PC-3 (cell line): ENCODE measurements at regions not wholly inside any gene's neighbourhood (a gene's known extent, or its start where the extent isn't known, plus 50 kb on each side); places are given as distances from the start of the nearest gene placed in this dataset.

Experiments used
- ATAC-seq: fragments of 200-7000 bp; cut with Tn5 transposase; 2 replicates; pipeline ENCODE4 v1.9.1; 2020; ENCODE audit warnings: mild to moderate bottlenecking, moderate library complexity
- BruUV-seq: library from RNA; stranded (reverse); fragments of 400-500 nt; replicated peaks from 2 replicates; lab custom pipeline; 2021; lab: Mats Ljungman, UMichigan
- CTCF ChIA-PET: fragments of 300-600 bp; sonication (Branson Sonifier 250); formaldehyde crosslinking; loops from one replicate; lab custom pipeline; 2022; ENCODE audit warnings: antibody characterized with exemption; lab: Charles Lee
- POLR2A ChIA-PET: fragments of 300-600 bp; sonication (Branson Sonifier 250); formaldehyde crosslinking; loops from one replicate; lab custom pipeline; 2022; ENCODE audit warnings: antibody characterized with exemption; ENCODE audit not compliant: unreplicated experiment; lab: Charles Lee
- DNase-seq: peaks from one replicate; pipeline ENCODE4 v3.0.0-alpha.2; 2015
- H2AFZ ChIP-seq: fragments of 300-600 bp; sonication (generic); 2 replicates; pipeline ENCODE4 v1.6.0; 2016; ENCODE audit warnings: antibody characterized with exemption, low read length
- H3F3A ChIP-seq: fragments of 300-600 bp; sonication (generic); one replicate; pipeline ENCODE4 v1.6.0; 2017; ENCODE audit warnings: antibody characterized with exemption, low read length, control low read depth, mild to moderate bottlenecking; ENCODE audit not compliant: unreplicated experiment
- H3K27ac ChIP-seq: fragments of 300-600 bp; sonication (generic); 2 replicates; pipeline ENCODE4 v1.5.1; 2016; ENCODE audit warnings: mild to moderate bottlenecking, low read length
- H3K27me3 ChIP-seq: fragments of 300-600 bp; sonication (generic); 2 replicates; pipeline ENCODE4 v1.6.1; 2016; ENCODE audit warnings: low read length, mixed read lengths
- H3K36me3 ChIP-seq: fragments of 300-600 bp; sonication (generic); 2 replicates; pipeline ENCODE4 v1.6.1; 2016; ENCODE audit warnings: low read depth, mixed run types, low read length, mixed read lengths
- H3K4me1 ChIP-seq: fragments of 300-600 bp; sonication (generic); 2 replicates; pipeline ENCODE4 v1.5.1; 2016; ENCODE audit warnings: low read length; ENCODE audit not compliant: insufficient read depth
- H3K4me2 ChIP-seq: fragments of 300-600 bp; sonication (generic); 2 replicates; pipeline ENCODE4 v1.6.0; 2016; ENCODE audit warnings: low read length
- H3K4me3 ChIP-seq: fragments of 300-600 bp; sonication (generic); 2 replicates; pipeline ENCODE4 v1.5.1; 2016; ENCODE audit warnings: mild to moderate bottlenecking, low read length, mixed read lengths
- H3K79me2 ChIP-seq: fragments of 300-600 bp; sonication (generic); 2 replicates; pipeline ENCODE4 v1.6.1; 2017; ENCODE audit warnings: low read length, mixed read lengths
- H3K9ac ChIP-seq: fragments of 300-600 bp; sonication (generic); 2 replicates; pipeline ENCODE4 v1.6.0; 2016; ENCODE audit warnings: mild to moderate bottlenecking, low read length
- H3K9me2 ChIP-seq: fragments of 300-600 bp; sonication (generic); replicated peaks from 2 replicates; pipeline ENCODE4 v1.6.1; 2016; ENCODE audit warnings: mixed run types, low read length, mixed read lengths
- H3K9me3 ChIP-seq: fragments of 300-600 bp; sonication (generic); 2 replicates; pipeline ENCODE4 v1.6.1; 2016; ENCODE audit warnings: low read length, mixed read lengths
- H4K20me1 ChIP-seq: fragments of 300-600 bp; sonication (generic); 2 replicates; pipeline ENCODE4 v1.6.1; 2016; ENCODE audit warnings: low read length, mixed read lengths
- CTCF ChIP-seq: fragments of 300-600 bp; sonication (generic); conservative IDR thresholded peaks from 2 replicates; pipeline ENCODE4 v1.5.1; 2017; ENCODE audit warnings: antibody characterized with exemption, low read depth, mild to moderate bottlenecking, low read length
- EZH2 ChIP-seq: fragments of 300-600 bp; sonication (generic); IDR thresholded peaks from one replicate; pipeline ENCODE4 v1.6.1; 2017; ENCODE audit warnings: antibody characterized with exemption, mild to moderate bottlenecking, low read length; ENCODE audit not compliant: unreplicated experiment
- EZH2phosphoT487 ChIP-seq: fragments of 300-600 bp; sonication (generic); IDR thresholded peaks from 2 replicates; pipeline ENCODE4 v1.6.1; 2018; ENCODE audit warnings: mild to moderate bottlenecking, antibody characterized with exemption, low read length, borderline replicate concordance
- intact Hi-C: fragments of 100-400 bp; cut with micrococcal nuclease; formaldehyde crosslinking; loops from 2 replicates; pipeline ENCODE4 v1.9.0; 2023

GRCh38 chr5:72028382-72028781 is 78.9 kb upstream of the MAP1B start:
- POLR2A ChIA-PET, result no interaction called here
- BruUV-seq, result no TSS peak
- H3K4me1 ChIP-seq, result no peaks in the 10 kb centered on the region

GRCh38 chr5:72030237-72030636 is 77.0 kb upstream of the MAP1B start:
- Histone ChIP-seq H3K4me2 (no peak overlapping the region), H3F3A (no peaks in the 10 kb centered on the region), H3K4me3 (no peak overlapping the region), H4K20me1 (no peaks in the 10 kb centered on the region), H2AFZ (no peak overlapping the region), H3K27me3 (no peaks in the 10 kb centered on the region), H3K27ac (no peak overlapping the region), H3K9me3 (no peaks in the 10 kb centered on the region), H3K9ac (no peak overlapping the region), H3K9me2 (no peaks in the 10 kb centered on the region), H3K36me3 (no peaks in the 10 kb centered on the region), H3K79me2 (no peaks in the 10 kb centered on the region), H3K4me1 (no peaks in the 10 kb centered on the region)
- ATAC-seq, result no peak
- ChIA-PET POLR2A (no interaction called here), CTCF (no interaction called here)
- no peak for TF ChIP-seq EZH2
- TF ChIP-seq EZH2phosphoT487, result no peak
- TF ChIP-seq CTCF, result no peak
- DNase-seq, result no peak
- intact Hi-C loops, result no loop called here
- BruUV-seq, result no TSS peak

More at GRCh38 chr5:72028382-72028781, 78.9 kb upstream of the MAP1B start:
- H3F3A ChIP-seq, result no peaks in the 10 kb centered on the region
- H3K79me2 ChIP-seq, result no peaks in the 10 kb centered on the region
- no peak overlapping the region for H3K27ac ChIP-seq
- no peaks in the 10 kb centered on the region for H3K9me3 ChIP-seq
- TF ChIP-seq EZH2phosphoT487, result no peak
- TF ChIP-seq CTCF, result no peak
- no peak for TF ChIP-seq EZH2
- ATAC-seq (no peak), DNase-seq (no peak)
- H3K27me3 ChIP-seq, result no peaks in the 10 kb centered on the region
- intact Hi-C loops, result no loop called here
- no peak overlapping the region for H2AFZ ChIP-seq
- no peak overlapping the region for H3K4me2 ChIP-seq
- no peaks in the 10 kb centered on the region for H3K9me2 ChIP-seq
- H3K4me3 ChIP-seq, result no peak overlapping the region
- H3K9ac ChIP-seq, result no peak overlapping the region
- H4K20me1 ChIP-seq, result no peaks in the 10 kb centered on the region
- CTCF ChIA-PET, result no interaction called here
- no peaks in the 10 kb centered on the region for H3K36me3 ChIP-seq

- no peak for TF ChIP-seq EZH2
- Histone ChIP-seq H4K20me1 (no peaks in the 10 kb centered on the region), H3K4me3 (no peak overlapping the region), H3K9me2 (no peaks in the 10 kb centered on the region), H3K9ac (no peak overlapping the region), H3F3A (no peaks in the 10 kb centered on the region), H3K4me2 (no peak overlapping the region), H3K36me3 (no peaks in the 10 kb centered on the region), H3K79me2 (no peaks in the 10 kb centered on the region), H3K9me3 (no peaks in the 10 kb centered on the region), H2AFZ (no peak overlapping the region), H3K27me3 (no peaks in the 10 kb centered on the region), H3K4me1 (no peaks in the 10 kb centered on the region), H3K27ac (no peak overlapping the region)
- BruUV-seq, result no TSS peak
- intact Hi-C loops, result no loop called here
- ChIA-PET CTCF (no interaction called here), POLR2A (no interaction called here)
- no peak for DNase-seq
- no peak for ATAC-seq
Measured at GRCh38 chr5:72032788-72033187, 74.5 kb upstream of the MAP1B start.
